GM18868 (cell line): ENCODE measurements at regions not wholly inside any gene's neighbourhood (a gene's known extent, or its start where the extent isn't known, plus 50 kb on each side); places are given as distances from the start of the nearest gene placed in this dataset.
"Not testable (repeated sequence)": the region's sequence is repeated elsewhere in the genome, so short reads cannot be mapped to it uniquely, and the experiment has no call there.

Experiments used
- ATAC-seq: cut with Tn5 transposase; IDR thresholded peaks from one replicate; pipeline ENCODE4 v1.9.1; 2021; ENCODE audit warnings: mild to moderate bottlenecking, moderate library complexity; ENCODE audit not compliant: unreplicated experiment

GRCh38 chr15:62868507-62868906 is 174.0 kb upstream of the TPM1 start:
- no peak for ATAC-seq

- ATAC-seq: no peak
These were observed 173.4 kb upstream of the TPM1 start for GRCh38 chr15:62869116-62869515.

GRCh38 chr15:62870216-62870615 is 172.3 kb upstream of the TPM1 start:
- ATAC-seq: no peak

- not testable (repeated sequence) for ATAC-seq
These were observed 171.8 kb upstream of the TPM1 start for GRCh38 chr15:62870701-62871100.

- ATAC-seq: no peak
These were observed 169.3 kb upstream of the TPM1 start for GRCh38 chr15:62873203-62873602.

GRCh38 chr15:62874064-62874463 is 168.5 kb upstream of the TPM1 start:
- no peak for ATAC-seq

GRCh38 chr15:62874959-62875625 is 167.5 kb upstream of the TPM1 start:
- no peak for ATAC-seq

- no peak for ATAC-seq
These were observed 166.9 kb upstream of the TPM1 start for GRCh38 chr15:62875626-62876021.

GRCh38 chr15:62877276-62877857 is 165.2 kb upstream of the TPM1 start:
- ATAC-seq: no peak

- no peak for ATAC-seq
These were observed 164.5 kb upstream of the TPM1 start for GRCh38 chr15:62878070-62878469.

- no peak for ATAC-seq
These were observed 162.8 kb upstream of the TPM1 start for GRCh38 chr15:62879770-62880169.

GRCh38 chr15:62880278-62880677 is 162.3 kb upstream of the TPM1 start:
- ATAC-seq: no peak

- ATAC-seq: no peak
These were observed 161.5 kb upstream of the TPM1 start for GRCh38 chr15:62881056-62881455.

- ATAC-seq: no peak
These were observed 158.5 kb upstream of the TPM1 start for GRCh38 chr15:62883938-62884479.

- no peak for ATAC-seq
These were observed 156.0 kb upstream of the TPM1 start for GRCh38 chr15:62886431-62887071.

GRCh38 chr15:62887113-62887570 is 155.4 kb upstream of the TPM1 start:
- ATAC-seq: no peak

GRCh38 chr15:62888623-62889022 is 153.9 kb upstream of the TPM1 start:
- no peak for ATAC-seq

GRCh38 chr15:62889141-62889661 is 153.3 kb upstream of the TPM1 start:
- no peak for ATAC-seq

GRCh38 chr15:62889734-62890505 is 152.6 kb upstream of the TPM1 start:
- ATAC-seq: no peak

GRCh38 chr15:62894322-62895085 is 148.0 kb upstream of the TPM1 start:
- no peak for ATAC-seq
